ENCODE measurements at regions not wholly inside any gene's neighbourhood (a gene's known extent, or its start where the extent isn't known, plus 50 kb on each side); places are given as distances from the start of the nearest gene placed in this dataset.
A peak's percentile ranks its signal among the peaks of the same experiment; 100 is the strongest.

GRCh38 chr21:38980416-38981313 lies 174.9 kb downstream of the ETS2 start:
- no peak for DNase-seq

GRCh38 chr21:38979271-38980121 lies 173.8 kb downstream of the ETS2 start:
- peak; percentile 39 for DNase-seq

GRCh38 chr21:38976900-38977299 lies 171.2 kb downstream of the ETS2 start:
- DNase-seq = no peak

GRCh38 chr21:38973552-38973951 lies 167.8 kb downstream of the ETS2 start:
- DNase-seq = no peak

- DNase-seq = no peak
Observed at GRCh38 chr21:38972078-38972477, 166.3 kb downstream of the ETS2 start.

- no peak for DNase-seq
Observed at GRCh38 chr21:38970765-38971164, 165.0 kb downstream of the ETS2 start.

GRCh38 chr21:38968887-38969543 lies 163.3 kb downstream of the ETS2 start:
- DNase-seq = no peak

GRCh38 chr21:38965910-38966504 lies 160.3 kb downstream of the ETS2 start:
- DNase-seq = no peak

GRCh38 chr21:38965241-38965640 lies 159.5 kb downstream of the ETS2 start:
- DNase-seq = no peak

- DNase-seq = no peak
Observed at GRCh38 chr21:38963006-38963405, 157.3 kb downstream of the ETS2 start.

GRCh38 chr21:38960251-38960650 lies 154.5 kb downstream of the ETS2 start:
- DNase-seq = no peak

- DNase-seq = no peak
Observed at GRCh38 chr21:38959692-38960061, 153.9 kb downstream of the ETS2 start.

- no peak for DNase-seq
Observed at GRCh38 chr21:38958940-38959691, 153.4 kb downstream of the ETS2 start.

- no peak for DNase-seq
Observed at GRCh38 chr21:38958323-38958705, 152.6 kb downstream of the ETS2 start.

- DNase-seq = no peak
Observed at GRCh38 chr21:38957575-38958322, 152.0 kb downstream of the ETS2 start.

GRCh38 chr21:38956856-38957571 lies 151.3 kb downstream of the ETS2 start:
- no peak for DNase-seq

- no peak for DNase-seq
Observed at GRCh38 chr21:38956521-38956855, 150.8 kb downstream of the ETS2 start.

- DNase-seq = no peak
Observed at GRCh38 chr21:38956007-38956406, 150.3 kb downstream of the ETS2 start.

GRCh38 chr21:38955495-38955894 lies 149.8 kb downstream of the ETS2 start:
- DNase-seq = no peak

- no peak for DNase-seq
Observed at GRCh38 chr21:38954588-38955004, 148.9 kb downstream of the ETS2 start.

- no peak for DNase-seq
Observed at GRCh38 chr21:38953516-38953915, 147.8 kb downstream of the ETS2 start.

Data from stimulated activated CD8-positive, alpha-beta memory T cell treated with anti-CD3 and anti-CD28 coated beads, Interleukin-4, amount 100 ng/mL, for 48 hours (primary cell).